Stimulated activated CD8-positive, alpha-beta memory T cell treated with anti-CD3 and anti-CD28 coated beads, Interleukin-7, amount 100 ng/mL, for 24 hours (primary cell): ENCODE measurements at regions not wholly inside any gene's neighbourhood (a gene's known extent, or its start where the extent isn't known, plus 50 kb on each side); places are given as distances from the start of the nearest gene placed in this dataset.

Source experiments
- DNase-seq: peaks from one replicate; pipeline ENCODE4 v3.0.0-alpha.2; 2020; ENCODE audit warnings: low read depth

DNA sequence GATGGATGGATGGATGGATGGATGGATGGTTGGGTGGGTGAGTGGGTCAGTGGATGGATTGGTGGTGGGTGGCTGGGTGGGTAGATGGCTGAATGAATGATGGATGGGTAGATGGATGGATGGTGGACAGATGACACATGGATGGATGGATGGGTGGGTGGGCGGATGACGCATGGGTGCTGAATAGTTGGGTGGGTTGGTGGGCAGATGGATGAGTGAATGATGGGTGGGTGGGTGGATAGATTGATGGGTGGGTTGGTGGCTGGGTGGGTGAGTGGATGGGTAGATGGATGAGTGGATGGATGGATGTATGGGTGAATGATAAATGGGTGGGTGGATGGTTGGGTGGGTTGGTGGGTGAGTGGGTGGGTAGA is 69.9 kb upstream of the NKX1-1 start:
- no peak for DNase-seq

DNA sequence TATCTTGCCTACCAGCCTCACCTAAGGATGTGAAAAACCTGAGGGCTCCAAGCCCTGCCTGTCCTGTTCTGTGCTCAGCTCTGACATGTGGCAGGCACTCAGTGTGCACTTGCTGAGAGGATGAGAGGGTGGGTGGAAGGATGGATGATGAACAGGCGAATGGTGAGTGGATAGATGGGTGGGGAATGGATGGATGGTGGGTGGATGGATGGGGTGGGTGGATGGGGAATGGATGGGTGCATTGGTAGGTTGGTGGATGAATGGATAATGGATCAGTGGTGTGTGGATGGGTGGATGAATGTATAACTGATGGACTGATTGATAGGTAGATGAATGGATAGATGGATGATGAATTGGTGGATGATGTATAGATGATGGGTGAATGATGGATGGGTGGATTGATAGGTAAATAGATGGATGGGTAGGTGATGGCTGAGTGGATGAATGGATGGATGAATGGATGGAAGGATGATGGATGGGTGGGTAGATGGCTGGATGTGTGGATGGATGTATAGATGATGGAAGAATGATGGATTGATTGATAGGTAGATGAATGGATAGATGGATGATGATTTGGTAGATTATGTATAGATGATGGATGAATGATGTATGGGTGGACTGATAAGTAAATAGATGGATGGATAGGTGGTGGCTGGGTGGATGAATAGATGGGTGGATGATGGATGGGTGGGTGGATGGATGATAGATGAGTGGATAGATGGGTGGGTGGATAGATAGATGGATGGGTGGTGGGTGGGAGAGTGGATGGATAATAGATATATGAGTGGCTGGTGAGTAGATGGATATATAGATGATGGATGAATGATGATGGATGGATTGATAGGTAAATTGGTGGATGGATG is 69.3 kb upstream of the NKX1-1 start:
- no peak for DNase-seq

DNA sequence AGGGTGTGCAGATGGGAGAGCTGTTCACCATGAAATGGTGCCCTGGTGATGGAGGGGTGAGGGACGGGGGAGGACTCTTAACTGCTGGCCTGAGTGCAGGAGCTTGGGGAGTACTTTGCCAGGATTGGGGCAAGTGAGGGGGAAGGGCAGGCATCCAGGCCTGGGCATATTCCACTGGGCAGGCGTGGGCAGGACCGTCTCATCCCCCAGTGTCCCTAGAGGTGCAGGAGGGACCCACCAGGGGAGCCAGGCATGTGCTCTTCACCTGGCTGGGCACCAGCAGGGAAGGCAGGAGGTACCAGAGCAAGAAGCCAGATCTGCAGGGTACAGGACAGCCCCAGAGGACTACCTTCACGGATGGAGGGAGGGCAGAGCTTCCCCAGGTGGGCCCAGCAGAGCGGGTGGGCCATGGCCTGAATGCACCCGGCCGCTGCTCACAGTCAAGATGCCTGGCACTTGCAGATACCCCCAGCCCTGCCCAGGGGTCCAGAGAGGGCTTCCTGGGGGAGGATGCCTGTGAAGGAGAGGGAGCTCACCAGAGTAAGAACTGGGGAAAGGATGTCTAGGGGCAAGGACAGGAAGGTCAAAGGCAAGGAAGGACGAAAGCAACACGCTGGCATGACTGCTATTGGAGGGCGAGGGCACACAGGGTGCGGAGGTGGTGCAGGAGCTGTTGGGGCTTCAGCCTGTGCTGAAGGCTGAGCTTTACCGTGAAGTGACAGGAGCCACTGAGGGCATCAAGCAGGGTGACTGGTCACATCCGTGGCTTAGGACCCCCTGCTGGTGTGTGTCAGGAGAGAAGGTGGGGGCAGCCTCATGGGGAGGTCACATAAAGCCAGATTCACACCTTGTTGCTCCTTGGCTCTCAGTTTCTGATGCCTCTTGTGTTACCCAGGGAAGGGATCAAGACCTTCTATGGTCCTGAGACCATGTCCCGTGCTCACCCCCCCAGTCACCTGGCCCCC is 68.2 kb upstream of the NKX1-1 start:
- no peak for DNase-seq

DNA sequence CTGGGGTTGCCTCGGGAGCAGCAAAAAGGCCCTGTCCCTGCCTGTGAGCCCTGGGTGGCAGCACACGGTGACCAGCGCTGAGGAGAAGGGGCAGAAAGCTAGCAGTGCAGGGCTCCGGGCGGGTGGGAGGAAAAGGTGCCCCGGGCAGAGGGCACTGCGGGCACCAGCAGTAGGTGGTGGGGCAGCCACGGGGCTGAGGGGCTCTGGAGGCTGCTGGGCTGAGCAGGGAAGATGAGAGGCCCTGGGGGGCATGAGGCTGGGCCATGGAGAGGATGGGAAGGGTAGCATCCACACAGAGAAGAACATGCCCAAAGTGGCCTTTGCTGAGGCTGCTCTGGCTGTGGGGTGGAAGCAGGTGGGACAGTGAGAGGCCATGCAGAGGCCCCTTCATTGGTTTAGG is 67.5 kb upstream of the NKX1-1 start:
- no peak for DNase-seq

DNA sequence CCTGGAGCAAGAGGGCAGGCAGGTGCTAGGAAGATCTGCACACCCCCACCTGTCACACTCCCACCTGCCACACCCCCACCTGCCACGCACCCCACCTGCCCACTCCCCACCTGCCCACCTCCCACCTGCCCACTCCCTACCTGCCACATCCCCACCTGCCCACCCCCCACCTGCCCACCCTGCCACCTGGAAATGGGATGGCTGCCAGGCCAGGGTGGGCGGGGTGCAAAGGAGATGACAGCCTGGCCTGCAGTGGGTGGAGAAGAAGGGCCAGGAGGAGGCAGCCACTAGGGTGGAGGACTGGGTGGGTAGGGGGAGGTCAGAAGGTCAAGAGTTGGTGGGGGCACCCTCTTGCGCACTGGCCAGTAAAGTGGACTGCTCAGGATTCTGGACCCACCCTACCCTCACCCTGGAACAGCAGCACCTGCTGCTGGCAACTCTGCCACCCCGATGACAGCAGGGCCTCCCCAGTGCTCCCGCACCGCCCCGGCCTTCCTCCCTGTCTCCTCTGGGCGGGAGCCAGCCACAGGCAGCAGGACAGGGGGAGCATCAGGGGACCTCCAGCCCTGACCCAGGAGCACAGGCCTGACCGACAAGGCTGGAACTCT is 66.8 kb upstream of the NKX1-1 start:
- no peak for DNase-seq

DNA sequence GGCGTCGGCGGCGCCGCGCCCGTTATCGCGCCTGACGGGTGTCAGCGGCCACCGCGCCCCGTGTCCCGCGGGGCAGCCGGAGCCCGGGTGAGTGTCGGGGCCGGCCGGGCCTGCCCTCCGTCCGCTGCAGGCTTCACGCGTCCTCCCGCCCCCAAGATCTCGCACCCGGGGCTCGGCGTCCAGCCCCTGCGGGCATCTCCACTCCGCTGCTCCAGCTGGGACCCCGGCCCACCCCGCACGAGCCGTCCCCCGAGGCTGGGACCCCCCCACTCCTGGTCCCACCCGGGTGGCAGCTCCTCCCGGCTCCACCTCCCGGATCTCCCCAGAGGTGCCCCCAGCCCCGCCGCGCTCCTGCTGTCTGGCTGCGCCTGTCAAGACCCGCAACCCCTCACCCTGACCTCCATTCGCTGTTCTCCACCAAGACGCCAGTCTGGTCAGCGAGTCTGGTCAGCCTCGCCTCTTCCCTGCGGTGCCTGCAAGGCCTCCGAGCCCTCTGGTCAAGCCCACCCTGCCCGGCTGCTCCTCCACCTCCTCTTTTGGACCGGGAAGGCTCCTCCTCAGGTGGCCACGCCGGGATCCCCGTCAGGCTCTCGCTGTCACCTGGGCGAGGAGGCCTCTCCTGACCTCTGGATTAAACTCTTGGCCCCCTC is 66.0 kb upstream of the NKX1-1 start:
- no peak for DNase-seq

DNA sequence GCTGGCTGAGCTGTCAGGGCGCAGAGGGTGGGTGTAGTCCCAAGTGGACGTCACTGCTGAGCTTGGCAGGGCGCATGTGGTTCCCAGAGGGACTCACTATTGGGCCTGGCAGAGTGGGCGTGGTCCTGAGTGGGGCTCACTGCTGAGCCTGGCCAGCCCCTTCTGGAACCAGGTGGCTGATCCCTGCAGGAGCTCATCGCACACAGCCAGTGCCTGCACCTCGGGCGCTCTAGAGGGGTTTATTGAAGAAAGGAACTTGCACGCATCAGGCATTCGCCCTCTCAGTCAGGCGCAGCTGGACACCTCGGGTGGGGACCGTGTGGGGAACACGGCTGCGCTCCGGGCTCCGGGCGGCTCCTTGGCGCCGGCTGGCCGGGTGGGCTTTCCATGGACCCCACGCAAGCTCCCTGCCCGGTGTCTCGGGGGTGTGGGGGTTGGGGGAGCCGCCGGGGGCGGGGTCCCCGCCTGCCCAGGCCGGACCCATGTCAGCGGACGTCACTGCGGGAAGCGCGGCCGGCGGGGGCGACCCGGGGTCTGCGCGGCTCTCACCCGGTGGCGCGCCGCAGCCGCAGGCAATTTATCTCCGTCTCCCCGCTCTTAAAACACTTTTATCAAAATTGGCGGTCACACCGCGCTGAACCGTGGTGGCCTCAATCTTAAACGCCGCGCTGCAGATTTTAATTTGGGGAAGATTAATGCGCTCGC is 65.4 kb upstream of the NKX1-1 start:
- no peak for DNase-seq

DNA sequence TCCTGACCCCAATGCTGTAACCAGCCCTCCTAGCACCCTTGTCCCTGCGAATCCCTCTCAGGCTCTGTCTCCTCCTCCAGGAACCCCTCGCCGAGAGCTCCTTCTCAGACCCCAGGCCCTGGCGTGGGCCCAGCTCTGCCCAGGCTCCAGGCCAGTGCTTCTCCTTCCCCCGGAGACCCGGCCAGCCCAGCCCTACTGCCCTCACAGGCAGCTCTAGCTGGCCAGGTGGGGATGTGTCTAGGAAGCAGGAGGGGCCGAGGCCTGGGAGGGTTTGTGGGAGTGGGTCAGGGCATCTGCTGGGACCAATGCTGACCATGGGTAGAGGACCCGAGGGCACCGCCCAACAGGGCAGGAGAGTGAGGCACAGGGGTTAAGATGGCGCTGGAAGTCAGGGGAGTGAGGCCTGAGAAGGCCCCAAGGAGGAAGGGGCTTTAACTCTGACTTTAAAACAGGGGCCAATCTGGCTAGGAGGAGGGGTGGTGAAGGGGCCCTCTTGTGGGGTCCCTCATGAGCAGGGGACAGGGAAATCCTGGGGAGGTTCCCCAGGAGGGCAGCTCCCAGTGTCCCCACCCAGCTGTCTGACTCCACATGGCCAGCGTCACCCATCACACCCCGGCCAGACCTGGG is 64.7 kb upstream of the NKX1-1 start:
- DNase-seq = no peak

DNA sequence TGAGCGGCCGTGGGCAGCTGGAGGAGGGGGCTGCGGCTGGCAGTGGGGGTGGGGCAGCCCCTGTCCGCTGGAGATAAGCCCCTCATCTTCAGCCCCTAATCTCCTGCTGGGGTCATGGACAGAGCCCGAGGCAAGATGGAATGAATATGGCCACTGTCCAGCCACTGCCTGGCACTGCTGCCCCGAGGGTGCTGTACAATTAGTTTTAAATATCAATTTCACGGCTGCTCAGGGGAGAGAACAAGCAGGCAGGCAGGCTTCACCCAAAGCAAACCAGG is 64.1 kb upstream of the NKX1-1 start:
- DNase-seq = no peak

DNA sequence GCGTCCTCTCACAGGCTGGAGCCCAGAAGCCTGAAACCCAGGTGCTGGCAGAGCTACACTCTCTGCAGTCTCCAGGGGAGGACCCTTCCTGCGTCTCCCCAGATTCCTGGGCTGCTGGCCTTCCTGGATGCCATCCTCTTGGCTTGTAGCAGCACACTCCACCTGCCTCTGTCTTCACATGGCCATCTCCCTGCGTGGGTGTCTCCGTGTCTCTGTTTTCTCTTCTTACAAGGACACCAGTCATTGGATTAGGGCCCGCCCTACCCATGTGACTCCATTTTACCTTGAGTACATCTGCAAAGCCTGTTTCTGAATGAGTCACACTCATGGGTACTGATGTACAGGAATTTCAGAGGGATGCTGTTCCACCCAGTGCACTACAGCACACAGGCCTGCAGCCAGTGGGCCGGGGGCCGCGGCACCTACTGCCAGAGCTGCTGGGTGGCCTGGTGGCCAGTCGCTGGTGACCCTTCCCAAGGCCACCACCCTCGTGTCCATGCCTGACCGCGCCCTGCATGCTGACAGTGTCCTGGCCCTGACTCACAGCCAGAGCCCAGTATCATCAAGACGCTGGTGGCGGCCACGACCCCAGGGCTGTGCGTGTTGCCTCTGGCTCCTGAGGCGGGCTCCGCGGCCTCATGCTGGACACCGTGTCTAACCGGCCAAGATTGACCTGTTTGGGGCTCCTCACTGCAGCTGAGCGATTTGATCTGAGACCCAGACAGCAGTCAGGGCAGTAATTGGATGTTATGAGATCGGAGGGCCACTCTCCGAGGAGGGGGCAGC is 63.6 kb upstream of the NKX1-1 start:
- DNase-seq = no peak

DNA sequence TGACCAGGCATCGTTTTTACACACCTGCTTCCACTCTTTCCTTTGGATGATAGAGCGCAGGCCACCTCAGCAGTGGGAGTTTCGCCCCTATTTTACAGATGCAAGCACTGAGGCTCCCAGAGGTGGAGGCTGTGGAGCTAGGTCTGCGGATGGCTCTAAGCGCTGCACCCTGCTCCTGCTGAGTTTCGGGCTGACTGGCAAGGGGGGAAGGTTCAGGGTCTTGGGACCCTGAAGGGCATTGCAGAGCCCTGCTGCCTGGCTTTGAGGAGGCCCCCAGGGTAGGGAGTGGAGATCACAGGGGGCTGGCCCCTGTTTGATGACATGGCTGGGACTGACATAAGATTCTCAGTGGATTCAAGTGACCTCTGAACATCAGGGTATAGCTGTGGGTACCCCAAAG is 62.8 kb upstream of the NKX1-1 start:
- no peak for DNase-seq

DNA sequence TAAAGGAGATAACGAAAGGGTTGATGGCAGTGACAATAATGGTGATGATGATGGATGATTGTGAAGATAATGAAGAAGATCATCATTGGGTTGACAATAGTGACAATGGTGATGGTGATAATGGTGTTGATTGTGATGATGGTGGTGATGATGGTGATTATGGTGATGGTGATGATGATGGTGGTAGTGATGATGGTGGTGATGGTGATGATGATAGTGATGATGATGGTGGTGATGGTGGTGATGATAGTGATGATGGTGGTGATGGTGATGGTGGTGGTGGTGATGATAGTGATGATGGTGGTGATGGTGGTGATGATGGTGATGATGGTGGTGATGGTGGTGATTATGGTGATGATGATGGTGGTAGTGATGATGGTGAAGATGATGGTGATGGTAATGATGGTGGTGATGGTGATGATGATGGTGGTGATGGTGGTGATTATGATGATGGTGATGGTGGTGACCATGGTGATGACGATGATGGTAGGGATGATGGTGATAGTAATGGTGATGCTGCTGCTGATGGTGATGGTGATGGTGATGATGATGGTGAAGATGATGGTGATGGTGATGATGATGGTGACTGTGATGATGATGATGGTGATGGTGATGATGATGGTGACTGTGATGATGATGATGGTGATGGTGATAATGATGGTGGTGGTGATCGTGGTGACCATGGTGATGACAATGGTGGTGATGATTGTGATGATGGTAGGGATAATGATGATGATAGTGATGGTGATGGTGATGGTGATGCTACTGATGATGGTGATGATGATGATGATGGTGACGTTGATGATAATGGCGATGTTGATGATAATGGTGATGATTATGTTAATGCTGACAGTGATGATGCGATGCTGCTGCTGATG is 61.6 kb upstream of the NKX1-1 start:
- DNase-seq = no peak

DNA sequence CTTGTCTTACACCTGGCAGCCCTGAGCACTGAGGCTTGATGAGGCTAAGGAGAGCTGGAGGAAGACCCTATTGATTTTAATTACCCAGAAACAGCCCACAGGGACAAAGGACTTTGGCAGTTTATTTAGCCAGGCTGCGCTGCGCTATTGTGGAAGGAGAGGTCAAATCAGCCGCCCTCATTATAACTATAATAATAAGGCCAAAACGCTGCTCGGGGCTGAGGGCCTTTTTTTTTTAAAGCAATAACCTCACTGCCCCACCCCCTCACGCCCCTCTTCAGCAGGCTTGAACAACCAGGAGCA is 60.6 kb upstream of the NKX1-1 start:
- no peak for DNase-seq

DNA sequence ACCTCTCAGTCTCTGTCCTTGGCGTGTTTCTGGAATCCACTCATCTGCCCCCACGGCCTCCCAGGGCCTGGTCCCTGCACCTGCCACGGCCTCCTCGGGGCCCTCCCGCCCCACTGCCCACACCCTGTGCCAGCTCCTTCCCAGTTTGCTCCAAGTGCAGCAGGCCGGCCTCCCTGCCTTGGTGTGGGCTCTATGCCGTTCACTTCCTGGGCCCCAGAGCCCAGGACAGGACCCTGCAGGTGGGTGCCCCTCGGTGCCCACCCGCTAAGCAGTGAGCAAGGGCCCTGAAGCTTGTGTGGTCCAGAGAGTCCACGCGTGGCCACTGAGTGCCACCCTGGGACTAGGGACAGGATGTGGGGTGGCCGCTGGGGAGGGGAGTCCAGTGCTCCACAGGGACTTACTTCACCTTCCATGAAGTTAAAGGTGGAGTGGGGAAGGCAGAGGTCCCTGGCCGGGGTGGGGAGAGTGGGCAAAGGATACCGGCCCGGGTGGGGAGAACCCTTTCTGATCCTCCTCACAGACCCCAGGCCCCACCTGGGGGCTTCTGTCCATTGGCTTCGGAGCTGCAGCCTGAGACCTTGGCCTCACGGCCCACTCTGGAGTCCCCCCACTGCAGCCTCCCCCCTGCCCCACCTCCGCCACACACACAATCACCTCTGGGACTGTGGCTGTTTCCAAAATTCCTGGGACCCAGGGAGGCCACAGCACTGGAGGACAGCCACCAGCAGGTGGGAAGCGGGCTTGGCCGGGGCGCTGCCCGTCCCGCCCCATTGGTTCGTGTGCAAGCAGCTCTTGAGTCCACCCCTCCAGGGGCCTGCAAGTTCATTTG is 60.0 kb upstream of the NKX1-1 start:
- no peak for DNase-seq

DNA sequence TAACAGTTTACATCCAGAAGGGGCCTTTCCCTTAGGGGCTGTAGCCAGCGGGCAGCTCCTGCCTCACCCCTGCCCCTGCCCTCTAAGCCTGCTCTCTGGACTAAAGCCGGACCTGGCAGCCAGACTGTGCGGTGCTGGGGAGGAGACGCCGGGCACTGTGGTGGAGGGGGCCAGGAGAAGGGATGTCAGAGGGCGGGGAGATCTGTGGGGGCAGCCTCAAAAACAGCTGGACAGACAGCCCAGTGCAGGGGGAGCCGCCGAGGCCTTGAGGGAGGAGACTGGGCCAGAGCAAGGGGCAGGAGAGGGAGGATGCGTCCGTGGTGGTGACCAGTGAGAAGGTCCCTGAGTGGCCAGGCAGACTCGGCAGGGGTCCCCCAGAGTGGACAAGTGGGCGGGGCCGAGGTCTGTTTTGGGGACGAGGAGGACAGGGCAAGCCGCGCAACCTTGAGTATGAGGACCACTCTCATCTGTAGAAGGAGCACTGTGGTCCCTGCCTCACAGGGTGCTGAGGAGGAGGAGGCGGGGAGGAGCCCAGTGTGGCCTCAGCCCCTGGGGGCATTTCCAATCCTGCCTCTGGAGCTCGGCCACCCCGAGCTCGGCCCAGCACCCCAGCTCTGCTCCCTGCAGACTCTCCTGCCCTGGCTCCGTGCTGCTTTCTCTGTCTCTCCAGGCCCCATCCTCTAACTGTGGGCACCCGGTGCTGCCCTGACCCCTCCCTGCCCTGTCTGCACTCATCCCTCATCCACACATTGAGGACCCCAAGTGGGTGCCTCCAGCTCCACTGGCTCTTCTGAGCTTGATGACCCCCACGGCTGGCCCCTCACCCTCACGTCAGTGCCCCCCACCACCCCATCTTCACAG is 59.2 kb upstream of the NKX1-1 start:
- no peak for DNase-seq

DNA sequence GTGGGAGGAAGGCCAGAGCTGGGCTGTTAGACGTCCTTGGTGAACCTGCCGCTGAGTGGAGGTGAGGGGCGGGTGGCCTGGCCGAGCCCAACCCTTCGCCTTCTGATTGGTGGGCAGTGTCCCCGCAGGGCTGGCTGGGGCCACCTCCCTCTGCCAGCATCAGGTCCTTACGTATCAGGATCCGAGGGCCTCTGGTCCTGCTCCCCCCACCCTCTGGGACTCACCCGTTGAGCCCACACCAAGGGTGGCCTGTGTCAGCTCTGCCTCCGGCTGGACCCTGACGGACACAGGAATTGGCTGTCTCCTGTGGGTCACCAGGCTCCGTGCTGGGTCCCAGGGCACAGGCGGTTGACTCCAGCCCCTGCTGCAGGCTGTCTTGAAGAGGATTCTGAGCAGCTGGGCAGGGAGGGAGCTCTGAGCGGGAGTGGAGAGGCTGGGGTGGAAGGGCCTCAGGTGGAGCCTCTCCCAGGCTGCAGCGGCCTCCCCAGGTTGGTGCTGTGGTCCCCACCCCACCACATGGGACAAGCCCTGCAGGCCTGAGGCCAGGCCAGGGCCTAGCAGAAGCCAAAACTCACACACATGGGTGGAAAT is 58.4 kb upstream of the NKX1-1 start:
- no peak for DNase-seq

DNA sequence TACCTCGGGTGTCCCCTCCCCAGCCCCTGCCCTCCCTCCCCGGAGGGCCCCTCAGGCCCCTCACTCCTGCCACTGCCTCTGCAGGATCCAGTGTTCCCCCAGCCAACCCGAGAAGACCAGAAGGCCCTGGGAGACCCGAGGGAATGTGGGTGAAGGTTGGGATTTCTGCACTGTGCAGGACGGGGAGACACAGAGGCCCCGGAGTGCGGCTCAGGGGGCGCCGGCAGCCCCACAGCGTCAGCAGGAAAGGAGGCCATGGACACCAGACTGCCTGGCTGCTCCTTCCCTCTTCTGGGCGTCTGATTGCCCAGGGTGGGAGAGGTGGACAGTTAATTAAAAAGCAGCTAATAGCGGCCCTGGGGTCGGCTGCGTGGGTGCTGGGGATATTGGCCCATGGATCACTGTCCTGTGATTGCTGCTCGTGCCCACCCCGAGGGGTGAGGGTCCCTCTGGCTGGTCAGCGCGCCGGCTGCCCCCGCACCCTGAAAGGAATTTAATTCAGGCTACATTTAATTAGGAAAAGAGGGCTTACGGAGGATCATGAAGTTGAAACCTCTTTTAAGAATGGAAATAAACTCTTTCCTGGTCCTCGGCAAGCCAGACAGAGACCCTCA is 57.8 kb upstream of the NKX1-1 start:
- no peak for DNase-seq
